H1 (cell line): ENCODE measurements at regions not wholly inside any gene's neighbourhood (a gene's known extent, or its start where the extent isn't known, plus 50 kb on each side); places are given as distances from the start of the nearest gene placed in this dataset.

ENCODE experiments used
- ASH2L ChIP-seq: fragments of 200-600, 300-600 bp; sonication (generic); IDR thresholded peaks from one replicate; pipeline ENCODE4 v1.7.1; 2017; ENCODE audit warnings: low read length
- CBX5 ChIP-seq: fragments of 300-800, 300-1000 bp; sonication (generic); IDR thresholded peaks from 2 replicates; pipeline ENCODE4 v1.7.1; 2016; ENCODE audit warnings: antibody characterized with exemption, low read length, low read depth
- EP300 ChIP-seq, 2 experiments: IDR thresholded peaks; 1 replicate in 1 of 2; 2 replicates in 1 of 2; pipeline ENCODE4 v1.6.1; 2011 to 2012; ENCODE audit warnings: low read depth in 2 of 2, low read length in 2 of 2, mild to moderate bottlenecking in 2 of 2, borderline replicate concordance in 1 of 2, inconsistent platforms in 1 of 2, moderate library complexity in 1 of 2
- EZH2 ChIP-seq: fragments of 200-600 bp; sonication (generic); IDR thresholded peaks from 2 replicates; pipeline ENCODE4 v1.7.1; 2012; ENCODE audit warnings: low read depth, mild to moderate bottlenecking, moderate library complexity, low read length, inconsistent platforms; ENCODE audit not compliant: severe bottlenecking
- HDAC2 ChIP-seq, 2 experiments: fragments of 300-600 bp in 1 of 2; sonication (generic) in 1 of 2; IDR thresholded peaks; 2 replicates each; pipeline ENCODE4 v1.6.1; 2011 to 2012; ENCODE audit warnings: low read depth in 2 of 2, low read length in 2 of 2, mild to moderate bottlenecking in 2 of 2, moderate library complexity in 2 of 2, borderline replicate concordance in 1 of 2, inconsistent platforms in 1 of 2
- MAFK ChIP-seq: IDR thresholded peaks from 2 replicates; pipeline ENCODE4 v1.6.1; 2012; ENCODE audit warnings: low read depth, mild to moderate bottlenecking, improper control_type of control experiment, low read length
- NRF1 ChIP-seq: IDR thresholded peaks from 2 replicates; pipeline ENCODE4 v1.6.1; 2011; ENCODE audit warnings: mild to moderate bottlenecking, low read depth, low read length, improper control_type of control experiment
- SIRT6 ChIP-seq: IDR thresholded peaks from one replicate; pipeline ENCODE4 v1.7.1; 2012; ENCODE audit warnings: low read length, inconsistent platforms
- SRF ChIP-seq: IDR thresholded peaks from 2 replicates; pipeline ENCODE4 v1.6.1; 2011; ENCODE audit warnings: mild to moderate bottlenecking, low read depth, low read length, moderate library complexity
- TF ChIP-seq, protein P1 (sequence below): IDR thresholded peaks from 2 replicates; pipeline ENCODE4 v1.6.1; 2011; ENCODE audit warnings: low read length, improper control_type of control experiment

DNA sequence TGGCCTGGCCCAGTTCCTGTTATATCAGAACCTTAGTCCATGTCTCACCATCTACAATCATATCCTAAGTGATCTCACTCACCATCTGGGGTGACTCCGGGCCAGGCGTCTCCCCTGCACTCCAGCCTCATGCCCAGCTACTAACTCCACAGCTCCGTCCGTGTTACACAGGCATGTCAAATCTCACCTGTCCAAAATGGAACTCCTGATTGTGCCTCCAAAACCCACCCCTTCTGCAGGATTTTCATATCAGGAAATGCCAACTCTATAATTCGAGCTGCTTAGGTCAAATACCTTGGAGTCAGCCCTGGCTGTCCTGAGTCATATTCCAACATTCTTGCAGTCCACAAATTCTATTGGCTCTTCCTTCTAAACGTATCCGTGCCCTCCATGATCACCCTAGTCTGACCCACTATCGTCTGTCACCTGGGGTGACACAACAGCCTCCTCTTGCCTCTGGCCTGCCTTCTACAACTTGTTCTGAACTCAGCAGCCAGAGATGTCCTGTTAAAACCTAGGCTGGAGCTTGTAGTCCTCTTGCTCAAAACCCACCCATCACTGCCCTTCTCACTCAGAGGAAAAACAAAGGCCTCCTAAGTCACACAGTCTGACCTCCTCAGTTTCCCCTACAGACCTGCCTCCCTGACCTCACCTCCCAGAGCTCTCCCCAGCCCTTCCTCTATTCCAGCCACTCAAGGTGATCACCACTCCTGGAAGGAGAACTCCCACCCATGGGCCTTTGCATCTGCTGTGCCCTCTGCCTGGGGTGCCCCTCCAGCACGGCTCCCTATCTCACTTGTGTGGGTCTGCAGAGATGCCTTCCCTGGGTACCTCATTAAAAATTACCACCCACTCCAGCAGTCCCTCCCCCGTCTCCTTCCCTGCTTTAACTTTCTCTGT lies 85.3 kb upstream of the SIRPA start (continued):
- TF ChIP-seq HDAC2 (IDR thresholded peaks at IDR 0.05; ENCODE audit: borderline replicate concordance in 1 of 2, low read depth in 2 of 2, low read length in 2 of 2): no peak
- no peak for TF ChIP-seq EP300 (IDR thresholded peaks at IDR 0.05; ENCODE audit: borderline replicate concordance in 1 of 2, low read depth in 2 of 2, low read length in 2 of 2)
- TF ChIP-seq NRF1: no peak
- TF ChIP-seq ASH2L: no peak
- TF ChIP-seq SIRT6: no peak
- TF ChIP-seq EZH2: no peak
- TF ChIP-seq, protein P1, sequence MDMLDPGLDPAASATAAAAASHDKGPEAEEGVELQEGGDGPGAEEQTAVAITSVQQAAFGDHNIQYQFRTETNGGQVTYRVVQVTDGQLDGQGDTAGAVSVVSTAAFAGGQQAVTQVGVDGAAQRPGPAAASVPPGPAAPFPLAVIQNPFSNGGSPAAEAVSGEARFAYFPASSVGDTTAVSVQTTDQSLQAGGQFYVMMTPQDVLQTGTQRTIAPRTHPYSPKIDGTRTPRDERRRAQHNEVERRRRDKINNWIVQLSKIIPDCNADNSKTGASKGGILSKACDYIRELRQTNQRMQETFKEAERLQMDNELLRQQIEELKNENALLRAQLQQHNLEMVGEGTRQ: no peak
- TF ChIP-seq SRF: no peak
- TF ChIP-seq MAFK: no peak
- no peak for TF ChIP-seq CBX5
